Mesenteric fat pad (tissue), 1 donor: ENCODE measurements at regions not wholly inside any gene's neighbourhood (a gene's known extent, or its start where the extent isn't known, plus 50 kb on each side); places are given as distances from the start of the nearest gene placed in this dataset.

Source experiments
- DNase-seq: peaks from one replicate; pipeline ENCODE4 v3.0.0-alpha.2; 2020; ENCODE audit warnings: low spot score
- donor health status: DM: yes; HTN: yes; CAD: no.

GRCh38 chr13:70896136-70896535, 787.9 kb upstream of the KLHL1 start:
- DNase-seq, result no peak

DNA sequence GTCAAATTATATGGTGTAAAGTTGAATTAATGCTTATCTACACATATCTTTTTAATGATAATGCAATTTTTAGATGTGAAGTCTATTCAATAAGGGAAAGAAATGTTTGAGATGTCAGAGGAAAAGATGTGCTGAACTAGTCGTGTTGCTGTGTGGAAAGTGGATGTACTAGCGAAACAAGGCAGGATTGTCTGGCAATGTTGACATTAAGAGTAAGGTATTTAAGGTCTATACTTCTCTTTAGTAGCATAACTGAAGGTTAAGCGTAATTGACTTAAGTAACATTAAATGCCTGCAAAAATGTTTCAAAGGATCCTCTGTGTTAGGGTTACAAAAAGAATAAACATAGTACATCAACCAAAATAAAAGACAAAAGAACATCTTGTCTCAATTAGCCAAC, 787.3 kb upstream of the KLHL1 start:
- DNase-seq, result no peak

DNA sequence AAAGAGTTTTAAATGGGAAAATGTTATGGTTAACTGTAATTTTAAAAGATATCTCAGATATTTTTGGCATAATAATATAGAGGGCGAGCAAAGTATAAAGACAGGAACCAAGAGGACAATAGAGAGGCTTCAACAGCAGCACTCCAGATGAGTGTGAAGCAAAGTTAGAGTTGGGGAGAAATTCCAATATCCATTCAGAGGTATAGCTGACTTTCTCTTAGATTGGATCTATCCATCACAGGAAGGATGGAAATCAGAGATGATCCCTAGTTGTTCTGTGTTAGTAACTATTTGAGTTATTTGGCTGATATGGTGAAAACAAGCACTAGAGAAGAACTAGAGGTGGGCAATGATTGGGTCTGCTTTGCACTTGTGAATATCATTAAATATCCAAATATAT, 786.0 kb upstream of the KLHL1 start:
- DNase-seq, result no peak

DNA sequence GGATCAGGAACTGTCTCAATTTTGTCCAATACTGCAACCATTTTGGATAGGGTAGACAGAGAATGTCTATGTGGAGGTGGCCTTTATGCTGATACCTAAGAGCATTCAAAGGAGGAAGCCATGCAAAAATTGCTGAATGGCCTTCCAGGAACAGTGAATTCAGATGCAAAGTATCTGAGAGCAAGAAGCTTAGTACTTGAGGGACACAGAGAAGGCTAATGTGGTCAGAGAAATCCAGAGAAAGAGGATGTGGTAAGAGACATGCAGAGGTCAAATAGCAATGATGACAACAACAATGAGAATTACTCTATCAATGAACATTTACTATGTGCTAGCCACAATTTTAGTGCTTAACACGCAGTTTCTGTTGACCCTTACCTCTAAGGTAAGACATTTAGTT, 785.6 kb upstream of the KLHL1 start:
- DNase-seq, result no peak

DNA sequence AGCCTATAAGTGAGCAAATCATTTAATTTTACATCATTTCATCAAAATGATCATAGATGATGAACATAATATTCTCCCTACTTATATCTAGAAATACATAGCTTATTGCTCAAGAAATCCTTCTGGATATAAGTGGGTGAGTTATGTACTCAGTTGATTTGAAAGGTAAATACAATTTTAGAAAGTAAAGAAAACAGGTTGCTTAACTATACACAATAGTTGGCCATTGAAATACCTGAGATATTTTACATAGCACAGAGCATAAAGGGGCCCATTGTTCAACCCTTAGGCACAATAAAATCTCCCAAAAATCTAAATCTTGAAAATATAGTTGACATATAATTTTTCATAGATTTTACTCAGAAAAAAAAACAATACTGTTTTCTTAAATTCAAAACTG, 782.0 kb upstream of the KLHL1 start:
- DNase-seq, result no peak

GRCh38 chr13:70889163-70889562, 780.9 kb upstream of the KLHL1 start:
- no peak for DNase-seq

DNA sequence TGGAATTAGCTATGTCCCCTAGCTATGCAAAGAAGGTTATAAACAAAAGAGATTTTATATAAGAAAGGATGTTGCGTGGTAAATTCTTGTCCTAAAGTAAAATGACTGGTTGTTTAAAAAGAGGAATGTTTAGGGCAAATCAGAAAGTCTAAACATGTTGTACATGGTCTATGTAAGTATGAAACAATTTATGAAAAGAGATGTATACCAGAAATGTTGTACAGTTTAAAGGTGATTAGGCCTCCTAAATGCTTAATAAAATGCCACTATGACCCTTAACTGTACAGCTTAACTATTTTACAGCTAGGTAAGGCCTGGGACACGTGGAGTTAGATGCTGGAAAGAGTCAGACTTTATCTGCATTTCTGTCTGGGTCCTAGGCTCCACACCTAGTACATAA, 775.9 kb upstream of the KLHL1 start:
- DNase-seq, result no peak

DNA sequence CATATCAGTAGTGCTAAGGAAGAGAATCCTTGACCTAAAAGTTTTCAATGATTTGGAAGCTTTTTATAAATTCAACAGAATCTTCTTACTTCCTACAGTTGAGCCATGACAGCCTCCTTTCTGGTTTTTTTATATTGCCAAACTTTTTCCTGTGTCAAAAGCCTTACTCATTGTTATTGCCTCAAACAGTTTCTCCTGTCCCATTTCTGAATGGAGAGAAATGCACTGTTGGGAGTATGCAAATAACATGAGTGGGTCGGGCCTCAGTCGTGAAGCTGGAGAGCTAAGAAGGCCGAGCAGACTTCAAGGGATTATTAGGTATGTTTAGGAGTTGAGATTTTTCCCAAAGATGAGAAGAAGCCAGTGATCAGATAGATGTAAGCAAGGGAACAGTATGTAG, 766.4 kb upstream of the KLHL1 start:
- no peak for DNase-seq

GRCh38 chr13:70864731-70865130, 756.5 kb upstream of the KLHL1 start:
- DNase-seq, result no peak

DNA sequence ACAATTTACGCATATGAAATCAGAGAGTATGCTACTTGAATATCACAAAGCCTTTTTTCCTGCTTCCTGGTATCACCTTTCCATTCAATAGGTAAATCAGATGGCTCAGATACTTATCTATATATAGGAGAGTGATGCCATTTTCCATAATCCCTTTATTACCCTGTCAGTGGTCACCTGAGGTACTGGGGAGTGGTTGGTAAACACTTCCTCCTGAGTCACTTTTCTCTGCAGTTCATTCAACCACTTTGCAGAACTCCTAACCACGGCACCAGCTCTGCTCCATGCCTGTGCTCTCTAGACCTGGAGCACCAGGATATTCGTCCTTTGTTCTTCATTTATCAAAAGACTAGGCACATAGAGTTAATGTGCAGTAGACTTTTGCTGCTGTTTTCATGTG, 748.5 kb upstream of the KLHL1 start:
- DNase-seq, result no peak

- DNase-seq, result no peak
These were observed 747.8 kb upstream of the KLHL1 start for GRCh38 chr13:70856025-70856424.

- DNase-seq, result no peak
These were observed 741.0 kb upstream of the KLHL1 start for GRCh38 chr13:70849222-70849621.

GRCh38 chr13:70844391-70845108, 736.3 kb upstream of the KLHL1 start:
- DNase-seq, result no peak

DNA sequence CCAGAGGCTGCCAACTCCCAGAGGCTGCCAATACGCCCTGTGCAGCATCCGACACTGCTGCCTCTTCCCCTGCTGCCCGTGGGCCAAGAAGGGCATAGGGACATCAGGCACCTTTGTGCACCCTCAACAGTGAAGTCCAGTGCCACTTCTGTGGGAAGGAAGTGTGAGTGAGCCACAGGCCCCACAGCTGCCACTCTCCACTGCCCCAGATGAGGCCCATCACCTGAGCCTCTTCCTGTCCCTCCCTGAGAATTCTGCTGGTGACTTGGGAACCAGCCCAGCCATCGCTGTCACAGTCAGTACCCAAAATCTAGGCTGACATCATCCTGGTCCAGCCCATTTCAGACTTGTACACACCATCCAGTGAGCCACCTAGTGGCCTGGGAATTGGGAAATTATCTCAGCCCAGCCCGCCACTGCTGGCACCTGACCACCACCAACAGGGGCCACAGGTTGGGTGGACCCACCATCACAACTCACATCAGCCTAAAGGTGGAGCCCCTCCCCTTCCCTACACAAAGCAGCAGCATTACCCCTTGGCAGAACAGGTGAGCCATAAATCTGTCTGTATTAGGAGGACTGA, 733.9 kb upstream of the KLHL1 start:
- no peak for DNase-seq

DNA sequence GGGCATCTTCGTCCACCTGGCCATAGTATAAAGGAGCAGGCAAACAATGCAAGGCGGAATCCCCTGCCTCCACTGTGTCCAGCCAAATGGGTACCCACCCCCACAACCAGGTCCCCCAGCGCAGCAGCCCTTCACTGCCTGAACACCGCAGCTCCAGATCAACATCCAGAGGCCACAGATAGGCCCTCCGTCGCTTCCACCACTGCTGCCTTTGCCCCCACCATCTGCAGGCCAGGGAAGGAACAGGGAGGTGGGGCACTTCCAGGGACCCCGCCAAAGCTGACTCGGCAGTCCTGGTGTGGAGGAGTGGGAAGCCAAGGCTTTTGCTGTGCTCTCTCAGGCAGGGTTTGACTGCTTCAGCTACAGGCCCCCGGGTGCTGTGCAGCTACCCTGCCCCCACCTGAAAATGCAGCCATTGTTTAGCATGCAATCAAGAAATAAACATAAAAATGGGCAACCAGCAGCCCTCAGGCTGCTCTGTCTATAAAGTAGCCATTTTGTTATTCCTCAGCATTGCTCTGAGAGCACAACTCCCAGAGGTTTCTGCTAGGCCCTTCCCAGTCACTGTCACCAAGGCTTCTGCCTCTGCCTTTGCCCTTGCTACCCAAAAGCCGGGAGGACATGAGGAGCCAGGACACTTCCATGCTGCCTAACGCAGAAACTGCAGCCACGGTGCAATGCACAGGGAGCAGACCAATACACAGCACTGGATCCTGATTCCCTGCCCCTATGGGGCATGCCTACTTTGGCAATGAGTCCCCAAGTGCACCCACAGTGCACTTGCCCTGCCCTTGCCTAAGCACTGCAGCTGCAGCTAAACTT, 733.2 kb upstream of the KLHL1 start:
- DNase-seq, result no peak

- no peak for DNase-seq
These were observed 727.1 kb upstream of the KLHL1 start for GRCh38 chr13:70835371-70835770.

DNA sequence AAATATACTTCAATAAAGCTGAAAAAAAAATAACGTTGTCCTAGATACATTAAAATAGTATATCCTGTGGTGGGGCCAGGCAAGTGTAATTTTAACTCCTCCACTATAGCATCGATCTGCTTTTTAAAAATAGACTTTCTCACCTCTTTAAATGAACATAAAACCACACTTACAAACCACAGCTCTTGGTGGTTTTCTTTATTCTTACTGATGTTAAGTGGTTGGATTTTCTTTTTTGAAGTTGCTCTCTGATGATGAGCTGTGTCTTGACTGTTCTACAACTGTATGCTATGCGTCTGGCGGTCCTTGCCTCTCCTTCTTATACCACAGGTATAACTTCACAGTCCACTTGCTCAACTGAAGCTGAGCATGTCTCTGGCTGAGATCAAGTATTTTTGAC, 721.5 kb upstream of the KLHL1 start:
- DNase-seq, result no peak

DNA sequence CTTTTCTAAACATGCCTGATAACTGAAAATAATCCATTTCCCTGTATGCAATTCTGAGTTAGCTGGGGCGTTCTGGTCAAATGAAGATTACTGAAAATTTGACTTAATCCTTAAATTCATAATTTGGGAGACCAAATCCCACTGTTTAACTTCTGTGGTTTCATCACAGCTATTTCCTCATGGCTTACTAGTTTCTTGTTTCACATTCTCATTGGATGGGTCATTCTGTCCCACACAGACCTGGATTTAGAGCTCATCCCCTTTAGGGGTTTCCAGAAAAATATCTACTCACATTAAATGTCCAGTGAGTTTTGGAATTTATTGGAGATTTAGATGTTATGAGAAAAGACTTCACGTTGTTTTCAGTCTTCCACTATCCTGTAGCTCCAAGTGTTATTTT, 709.3 kb upstream of the KLHL1 start:
- DNase-seq, result no peak

DNA sequence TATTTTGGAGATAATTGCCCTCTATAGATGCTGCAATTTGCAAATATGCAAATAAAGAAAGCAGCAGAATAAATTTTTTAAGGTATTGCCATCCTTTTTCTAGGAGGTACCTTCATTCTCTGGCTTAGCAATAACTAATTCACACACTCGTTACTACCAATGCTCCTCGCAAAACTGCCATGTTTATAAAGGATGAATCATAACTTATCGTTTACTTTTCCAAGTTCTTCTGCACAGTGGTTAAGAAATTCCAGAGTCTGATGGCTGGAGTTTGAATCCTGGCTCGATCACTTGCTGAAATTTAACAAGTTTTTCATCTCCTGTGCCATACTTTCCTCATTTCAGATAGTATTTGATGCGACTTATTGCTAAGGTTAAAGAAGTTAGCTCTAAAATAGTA, 708.6 kb upstream of the KLHL1 start:
- DNase-seq, result no peak

GRCh38 chr13:70814684-70815083, 706.4 kb upstream of the KLHL1 start:
- no peak for DNase-seq

- DNase-seq, result no peak
These were observed 704.2 kb upstream of the KLHL1 start for GRCh38 chr13:70812481-70812880.

GRCh38 chr13:70809588-70809987, 701.3 kb upstream of the KLHL1 start:
- DNase-seq, result no peak

GRCh38 chr13:70798385-70798784, 690.1 kb upstream of the KLHL1 start:
- DNase-seq, result no peak
